HG02610 (cell line): ENCODE measurements at regions not wholly inside any gene's neighbourhood (a gene's known extent, or its start where the extent isn't known, plus 50 kb on each side); places are given as distances from the start of the nearest gene placed in this dataset.
"Not testable (repeated sequence)": the region's sequence is repeated elsewhere in the genome, so short reads cannot be mapped to it uniquely, and the experiment has no call there.

Experiments used
- ATAC-seq: cut with Tn5 transposase; IDR thresholded peaks from one replicate; pipeline ENCODE4 v1.9.1; 2021; ENCODE audit warnings: mild to moderate bottlenecking, moderate library complexity; ENCODE audit not compliant: unreplicated experiment

- no peak for ATAC-seq
These were observed 73.0 kb downstream of the GBP6 start for GRCh38 chr1:89436856-89437255.

GRCh38 chr1:89438301-89438700 is 74.4 kb downstream of the GBP6 start:
- ATAC-seq: not testable (repeated sequence)

- ATAC-seq: no peak
These were observed 77.1 kb downstream of the GBP6 start for GRCh38 chr1:89440911-89441310.

GRCh38 chr1:89444791-89445190 is 79.8 kb upstream of the LRRC8B start:
- no peak for ATAC-seq

- peak; percentile 77 for ATAC-seq
These were observed 73.6 kb upstream of the LRRC8B start for GRCh38 chr1:89451011-89451410.

GRCh38 chr1:89453123-89453972 is 71.3 kb upstream of the LRRC8B start:
- ATAC-seq: no peak

- peak; percentile 41 for ATAC-seq
These were observed 69.6 kb upstream of the LRRC8B start for GRCh38 chr1:89454845-89455521.

GRCh38 chr1:89457046-89457445 is 67.6 kb upstream of the LRRC8B start:
- ATAC-seq: no peak

GRCh38 chr1:89459081-89459480 is 65.5 kb upstream of the LRRC8B start:
- no peak for ATAC-seq

- ATAC-seq: no peak
These were observed 64.3 kb upstream of the LRRC8B start for GRCh38 chr1:89460325-89460724.

- ATAC-seq: no peak
These were observed 62.4 kb upstream of the LRRC8B start for GRCh38 chr1:89462250-89462649.

- ATAC-seq: no peak
These were observed 60.6 kb upstream of the LRRC8B start for GRCh38 chr1:89464008-89464407.

GRCh38 chr1:89465201-89465600 is 59.4 kb upstream of the LRRC8B start:
- ATAC-seq: peak; percentile 79

GRCh38 chr1:89466307-89466930 is 58.2 kb upstream of the LRRC8B start:
- ATAC-seq: no peak

GRCh38 chr1:89472253-89472652 is 52.4 kb upstream of the LRRC8B start:
- ATAC-seq: no peak

- no peak for ATAC-seq
These were observed 51.7 kb upstream of the LRRC8B start for GRCh38 chr1:89472886-89473417.
